ENCODE measurements at regions not wholly inside any gene's neighbourhood (a gene's known extent, or its start where the extent isn't known, plus 50 kb on each side); places are given as distances from the start of the nearest gene placed in this dataset.

- no peak for TF ChIP-seq EZH2 (IDR thresholded peaks at IDR 0.05; ENCODE audit: borderline replicate concordance, low read length)
- TF ChIP-seq, protein P1, sequence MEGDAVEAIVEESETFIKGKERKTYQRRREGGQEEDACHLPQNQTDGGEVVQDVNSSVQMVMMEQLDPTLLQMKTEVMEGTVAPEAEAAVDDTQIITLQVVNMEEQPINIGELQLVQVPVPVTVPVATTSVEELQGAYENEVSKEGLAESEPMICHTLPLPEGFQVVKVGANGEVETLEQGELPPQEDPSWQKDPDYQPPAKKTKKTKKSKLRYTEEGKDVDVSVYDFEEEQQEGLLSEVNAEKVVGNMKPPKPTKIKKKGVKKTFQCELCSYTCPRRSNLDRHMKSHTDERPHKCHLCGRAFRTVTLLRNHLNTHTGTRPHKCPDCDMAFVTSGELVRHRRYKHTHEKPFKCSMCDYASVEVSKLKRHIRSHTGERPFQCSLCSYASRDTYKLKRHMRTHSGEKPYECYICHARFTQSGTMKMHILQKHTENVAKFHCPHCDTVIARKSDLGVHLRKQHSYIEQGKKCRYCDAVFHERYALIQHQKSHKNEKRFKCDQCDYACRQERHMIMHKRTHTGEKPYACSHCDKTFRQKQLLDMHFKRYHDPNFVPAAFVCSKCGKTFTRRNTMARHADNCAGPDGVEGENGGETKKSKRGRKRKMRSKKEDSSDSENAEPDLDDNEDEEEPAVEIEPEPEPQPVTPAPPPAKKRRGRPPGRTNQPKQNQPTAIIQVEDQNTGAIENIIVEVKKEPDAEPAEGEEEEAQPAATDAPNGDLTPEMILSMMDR (IDR thresholded peaks at IDR 0.05; ENCODE audit: low read length) = no peak
Observed at GRCh38 chr2:163428187-163428586, 307.6 kb downstream of the FIGN start.

All from OCI-LY1 (cell line).